ENCODE measurements at regions not wholly inside any gene's neighbourhood (a gene's known extent, or its start where the extent isn't known, plus 50 kb on each side); places are given as distances from the start of the nearest gene placed in this dataset.
A peak's percentile ranks its signal among the peaks of the same experiment; 100 is the strongest.

GRCh38 chr3:102662498-102662772 lies 227.6 kb downstream of the ZPLD1 start:
- no peak for TF ChIP-seq CTCF (conservative IDR thresholded peaks at IDR 0.05; ENCODE audit: low read depth, low read length)
- no peak overlapping the region for H3K4me3 ChIP-seq (ENCODE audit: low read depth, low read length)
- no peak for DNase-seq (ENCODE audit: low read depth)

GRCh38 chr3:102664126-102664525 lies 229.3 kb downstream of the ZPLD1 start:
- DNase-seq (ENCODE audit: low read depth), result no peak
- no peak overlapping the region for H3K4me3 ChIP-seq (ENCODE audit: low read depth, low read length)
- TF ChIP-seq CTCF (conservative IDR thresholded peaks at IDR 0.05; ENCODE audit: low read depth, low read length), result no peak

- DNase-seq (ENCODE audit: low read depth), result no peak
- H3K4me3 ChIP-seq (ENCODE audit: low read depth, low read length), result no peak overlapping the region
- no peak for TF ChIP-seq CTCF (conservative IDR thresholded peaks at IDR 0.05; ENCODE audit: low read depth, low read length)
These were observed 230.4 kb downstream of the ZPLD1 start for GRCh38 chr3:102665183-102665582.

- no peak for DNase-seq (ENCODE audit: low read depth)
- no peak for TF ChIP-seq CTCF (conservative IDR thresholded peaks at IDR 0.05; ENCODE audit: low read depth, low read length)
- no peak overlapping the region for H3K4me3 ChIP-seq (ENCODE audit: low read depth, low read length)
These were observed 233.4 kb downstream of the ZPLD1 start for GRCh38 chr3:102668247-102668646.

GRCh38 chr3:102670986-102671385 lies 236.2 kb downstream of the ZPLD1 start:
- H3K4me3 ChIP-seq (ENCODE audit: low read depth, low read length), result no peak overlapping the region
- DNase-seq (ENCODE audit: low read depth), result no peak
- TF ChIP-seq CTCF (conservative IDR thresholded peaks at IDR 0.05; ENCODE audit: low read depth, low read length), result no peak

GRCh38 chr3:102672305-102672704 lies 237.5 kb downstream of the ZPLD1 start:
- no peak for DNase-seq (ENCODE audit: low read depth)
- no peak overlapping the region for H3K4me3 ChIP-seq (ENCODE audit: low read depth, low read length)
- TF ChIP-seq CTCF (conservative IDR thresholded peaks at IDR 0.05; ENCODE audit: low read depth, low read length), result no peak

- peak; percentile 91 for TF ChIP-seq CTCF (conservative IDR thresholded peaks at IDR 0.05; ENCODE audit: low read depth, low read length)
- peak; percentile 2 for DNase-seq (ENCODE audit: low read depth)
- H3K4me3 ChIP-seq (ENCODE audit: low read depth, low read length), result peak overlapping the region; percentile 42
These were observed 238.7 kb downstream of the ZPLD1 start for GRCh38 chr3:102673271-102674115.
